Hepatocyte (in vitro differentiated cells): ENCODE measurements at regions not wholly inside any gene's neighbourhood (a gene's known extent, or its start where the extent isn't known, plus 50 kb on each side); places are given as distances from the start of the nearest gene placed in this dataset.

Source experiments
- CTCF ChIP-seq: fragments of 200-600 bp; sonication (generic); IDR thresholded peaks from 2 replicates; pipeline ENCODE4 v1.5.1; 2016; ENCODE audit warnings: antibody characterized with exemption, mild to moderate bottlenecking; ENCODE audit not compliant: poor library complexity
- EZH2 ChIP-seq: fragments of 200-600 bp; sonication (generic); IDR thresholded peaks from 2 replicates; pipeline ENCODE4 v1.6.1; 2016; ENCODE audit warnings: antibody characterized with exemption, mild to moderate bottlenecking, borderline replicate concordance
- EZH2phosphoT487 ChIP-seq: fragments of 200-600 bp; sonication (generic); IDR thresholded peaks from one replicate; pipeline ENCODE4 v1.6.1; 2018; ENCODE audit warnings: antibody characterized with exemption, mild to moderate bottlenecking, low read depth, moderate library complexity; ENCODE audit not compliant: unreplicated experiment, severe bottlenecking

GRCh38 chr4:55758570-55758969 is 61.0 kb upstream of the EXOC1L start:
- TF ChIP-seq EZH2 = no peak
- TF ChIP-seq CTCF = no peak
- TF ChIP-seq EZH2phosphoT487 = no peak
